Prostate gland (tissue), 2 donors: ENCODE measurements at regions not wholly inside any gene's neighbourhood (a gene's known extent, or its start where the extent isn't known, plus 50 kb on each side); places are given as distances from the start of the nearest gene placed in this dataset.

Source experiments
- CTCF ChIP-seq, 4 experiments: fragments of 200-600 bp in 2 of 4; fragments of 450-650 bp in 2 of 4; sonication (generic) in 2 of 4; IDR thresholded peaks; 1 replicate in 3 of 4; 2 replicates in 1 of 4; pipeline ENCODE4 v1.5.1; 2016 to 2019; ENCODE audit warnings: antibody characterized with exemption in 4 of 4, mild to moderate bottlenecking in 2 of 4, moderate library complexity in 2 of 4
- POLR2AphosphoS5 ChIP-seq: sonication (generic); formaldehyde crosslinking; IDR thresholded peaks from one replicate; pipeline ENCODE4 v1.6.1; 2017; ENCODE audit warnings: antibody characterized with exemption

DNA sequence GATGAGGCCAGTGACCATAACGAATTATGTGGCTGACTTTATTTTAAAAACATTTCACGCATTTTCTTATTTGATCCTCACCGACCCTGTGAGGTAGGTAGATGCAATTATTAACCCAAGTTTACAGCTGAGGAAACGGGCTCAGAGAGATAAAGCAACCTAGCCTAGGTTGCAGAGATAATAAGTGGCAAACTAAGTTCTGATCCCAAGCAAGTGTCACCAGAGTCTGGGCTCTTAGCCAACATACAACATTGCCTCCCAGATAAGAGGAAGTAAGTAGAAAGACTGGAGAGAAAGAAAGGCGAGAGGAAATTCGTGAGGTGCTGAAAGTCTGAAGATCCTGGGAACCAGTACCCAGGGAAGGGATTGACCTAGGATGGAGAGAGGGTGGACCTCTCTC lies 77.4 kb upstream of the GPR50 start:
- TF ChIP-seq CTCF (IDR thresholded peaks at IDR 0.05), result no peak
- TF ChIP-seq POLR2AphosphoS5, result no peak
